Nucleus accumbens (tissue), 56 donors: ENCODE measurements at regions not wholly inside any gene's neighbourhood (a gene's known extent, or its start where the extent isn't known, plus 50 kb on each side); places are given as distances from the start of the nearest gene placed in this dataset.

ENCODE experiments used
- DNase-seq, 56 donors: peaks; one replicate each; lab custom pipeline; 2025; lab: John Stamatoyannopoulos, UW

DNA sequence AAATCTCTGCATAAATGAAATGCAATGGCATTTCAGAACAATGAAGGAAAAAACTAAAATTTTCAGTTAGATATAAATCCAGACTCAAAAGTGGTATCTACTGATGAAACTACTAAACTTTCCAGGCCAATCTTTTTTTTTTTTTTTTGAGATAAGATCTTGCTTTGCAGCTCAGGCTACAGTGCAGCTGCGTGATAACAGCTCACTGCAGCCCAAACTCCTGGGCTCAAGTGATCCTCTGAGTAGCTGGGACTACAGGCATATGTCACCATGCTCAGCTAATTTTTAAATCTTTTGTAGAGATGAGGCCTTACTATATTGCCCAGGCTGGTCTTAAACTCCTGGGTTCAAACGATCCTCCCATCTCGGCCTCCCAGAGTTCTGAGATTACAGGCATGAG is 1228.2 kb upstream of the ADGRL3 start:
- no peak for DNase-seq

DNA sequence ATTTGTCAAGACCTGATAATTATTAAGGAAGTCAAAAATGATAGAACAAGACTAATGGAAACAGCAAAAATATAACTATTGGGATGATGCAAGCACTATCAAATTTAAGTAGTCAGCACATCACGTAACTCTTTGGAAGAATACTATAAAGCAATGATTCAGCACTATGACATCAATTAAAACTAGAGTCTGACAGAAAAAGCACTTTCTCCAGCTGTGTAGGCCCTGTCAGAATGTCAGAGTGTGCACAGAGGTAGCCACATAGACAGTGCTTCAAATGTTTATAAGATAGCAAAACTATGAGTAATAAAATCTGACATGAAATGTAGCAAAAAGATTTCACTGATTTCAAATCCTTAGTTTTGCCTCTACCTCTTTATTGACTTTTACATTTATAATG is 1226.6 kb upstream of the ADGRL3 start:
- no peak for DNase-seq

DNA sequence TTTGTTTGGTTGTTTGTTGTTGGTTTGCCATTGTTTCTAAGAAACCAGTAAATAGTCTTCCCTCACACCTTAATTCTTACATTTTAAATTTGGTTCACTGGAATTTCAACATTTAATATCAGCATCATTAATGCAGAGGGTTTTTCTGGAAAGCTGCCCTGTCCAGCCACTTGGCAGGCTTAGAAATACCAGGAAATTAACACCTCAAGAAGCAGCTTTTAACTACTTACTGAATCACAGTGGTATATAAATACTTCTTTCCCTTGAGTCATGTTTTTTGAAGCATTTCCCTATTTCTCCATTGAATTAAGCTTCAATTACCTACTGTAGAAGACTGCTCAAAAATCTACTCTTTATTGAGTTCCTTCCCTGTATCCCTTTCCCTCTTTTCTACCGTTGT is 1221.1 kb upstream of the ADGRL3 start:
- DNase-seq, result no peak

DNA sequence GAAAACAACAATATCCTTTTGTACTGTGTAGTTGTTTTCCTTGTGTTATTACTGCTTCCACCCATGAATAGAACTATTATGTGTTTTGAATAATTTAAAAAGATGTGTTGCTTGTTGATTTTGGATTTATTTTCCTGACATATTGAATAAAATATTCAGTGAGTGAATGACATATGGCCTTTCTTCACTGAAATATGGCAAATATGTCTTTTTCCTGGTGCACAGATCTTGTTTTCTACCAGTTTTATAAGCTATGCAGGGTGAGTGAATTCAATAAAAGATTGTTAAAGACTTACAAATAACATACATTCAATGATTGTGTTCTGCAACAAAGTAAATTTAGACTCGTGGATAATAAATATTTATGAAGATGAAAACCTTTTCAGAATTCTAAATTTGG is 1216.3 kb upstream of the ADGRL3 start:
- no peak for DNase-seq

DNA sequence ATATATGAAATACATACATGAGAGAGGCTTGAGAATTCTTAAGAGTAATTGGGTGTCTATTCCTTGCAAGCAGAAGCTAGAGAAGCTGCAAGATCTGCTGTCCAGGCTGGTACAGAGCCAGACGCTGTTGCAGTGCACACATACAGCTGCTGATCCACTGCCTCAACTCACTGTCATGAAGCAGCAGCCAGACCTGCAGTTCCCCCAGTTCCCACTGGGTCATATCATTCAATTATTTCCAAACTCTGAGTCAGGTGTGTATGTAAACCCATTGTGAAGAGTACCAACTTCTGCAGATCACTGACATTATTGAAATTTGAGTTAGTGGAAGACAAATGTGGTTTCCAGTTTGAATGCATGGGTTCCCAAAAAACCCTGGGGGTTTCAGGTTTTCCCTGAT is 1212.8 kb upstream of the ADGRL3 start:
- no peak for DNase-seq

DNA sequence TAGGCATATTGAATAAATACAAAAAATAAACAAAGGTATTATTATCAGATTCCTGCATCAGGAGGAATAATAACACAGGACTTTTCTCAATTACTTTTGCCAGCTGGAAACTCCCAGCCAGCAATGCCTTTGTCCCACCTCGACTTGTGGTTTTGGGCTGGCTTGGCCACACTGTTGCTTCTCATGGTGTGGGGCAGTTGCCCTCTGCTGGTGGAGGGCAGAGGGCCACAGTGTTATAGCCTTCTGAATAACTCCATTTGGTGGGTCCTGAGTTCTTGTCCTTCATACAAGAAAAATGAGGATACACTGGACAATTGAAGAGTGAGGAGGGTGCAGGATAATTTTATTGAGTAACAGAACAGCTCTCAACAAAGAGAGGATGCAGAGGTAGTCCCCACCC is 1206.0 kb upstream of the ADGRL3 start:
- DNase-seq, result peak in 2 of 56 donors; percentile 1 to 3

DNA sequence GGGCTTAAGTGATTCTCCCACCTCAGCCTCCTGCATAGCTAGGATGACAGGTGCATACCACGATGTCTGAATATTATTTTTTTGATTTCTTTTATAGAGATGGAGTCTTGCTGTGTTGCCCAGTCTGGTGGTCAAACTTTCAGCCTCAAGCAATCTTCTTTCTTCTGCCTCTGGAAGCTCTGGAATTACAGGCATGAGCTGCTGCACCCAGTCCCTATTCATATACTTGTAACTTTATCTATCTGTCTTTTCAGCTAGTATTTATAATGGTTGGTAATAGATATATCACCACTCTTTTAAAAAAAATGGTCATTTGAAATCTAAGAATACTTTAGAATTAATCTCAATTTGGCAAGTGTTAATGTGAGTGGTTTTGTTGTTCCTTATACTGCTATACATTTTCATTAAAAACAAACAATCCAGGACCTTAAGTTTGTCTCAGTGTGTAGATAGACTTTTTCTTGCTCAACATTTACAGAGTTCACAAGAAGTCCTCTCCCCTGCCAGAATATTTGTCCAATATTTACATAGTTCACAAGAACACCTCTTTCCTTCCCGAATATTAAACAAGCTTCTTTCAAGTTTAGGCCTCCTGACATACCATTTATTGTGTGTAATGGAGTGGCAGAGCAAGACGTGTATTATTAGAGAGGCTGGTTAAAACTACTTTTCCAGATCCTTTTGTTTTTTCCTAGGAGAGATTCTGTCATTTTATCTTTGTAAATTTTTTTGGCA is 1197.4 kb upstream of the ADGRL3 start:
- no peak for DNase-seq

DNA sequence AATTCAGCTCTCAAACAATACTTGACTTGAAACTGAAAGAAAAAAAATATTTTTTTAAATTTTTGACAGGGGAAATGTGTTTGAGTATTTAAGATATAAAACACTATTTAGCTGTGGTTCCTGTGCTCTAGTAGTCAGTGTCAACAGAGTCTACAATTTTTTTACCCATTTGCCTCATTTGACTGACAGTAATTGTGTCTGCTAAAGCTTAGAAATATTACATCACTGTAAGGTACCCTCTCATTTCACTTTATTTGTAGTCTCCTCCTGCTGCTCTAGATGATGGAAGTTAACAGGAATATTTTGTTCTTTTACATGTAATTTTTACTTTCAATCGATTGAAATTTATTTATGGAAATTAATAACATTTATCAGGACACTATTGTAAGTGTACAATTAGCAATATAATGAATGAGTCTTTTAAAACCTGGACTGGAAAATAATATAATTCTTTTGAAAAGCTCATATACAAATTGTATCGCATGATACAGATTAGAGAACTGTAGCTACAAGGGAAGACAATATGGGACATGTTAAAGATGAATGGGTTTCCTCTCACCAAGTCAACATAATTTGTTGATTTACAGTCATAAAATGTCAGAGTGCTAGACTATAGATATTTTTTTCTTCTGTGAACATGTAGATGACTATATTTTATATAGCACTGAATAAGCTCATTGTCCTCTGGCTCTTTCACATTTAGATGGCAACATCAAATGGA is 1186.5 kb upstream of the ADGRL3 start:
- DNase-seq, result no peak

DNA sequence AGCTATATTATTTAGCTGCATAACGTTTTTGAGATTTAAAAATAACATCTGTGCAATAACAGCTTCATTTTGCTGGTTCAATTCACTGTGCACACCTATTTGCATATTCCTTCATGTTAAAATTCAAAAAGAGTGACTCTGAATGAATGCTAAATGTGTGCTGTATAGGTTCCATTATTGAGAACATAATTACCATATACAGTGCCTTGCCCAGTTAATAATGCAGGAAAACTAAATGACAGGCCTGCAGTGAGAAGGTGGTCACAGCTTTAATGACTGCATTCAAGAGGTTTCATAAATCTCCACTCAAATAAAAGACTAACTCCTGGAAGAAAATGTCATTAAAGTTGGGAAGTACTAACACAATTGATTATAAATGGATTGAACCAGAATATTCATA is 1183.2 kb upstream of the ADGRL3 start:
- DNase-seq, result no peak

DNA sequence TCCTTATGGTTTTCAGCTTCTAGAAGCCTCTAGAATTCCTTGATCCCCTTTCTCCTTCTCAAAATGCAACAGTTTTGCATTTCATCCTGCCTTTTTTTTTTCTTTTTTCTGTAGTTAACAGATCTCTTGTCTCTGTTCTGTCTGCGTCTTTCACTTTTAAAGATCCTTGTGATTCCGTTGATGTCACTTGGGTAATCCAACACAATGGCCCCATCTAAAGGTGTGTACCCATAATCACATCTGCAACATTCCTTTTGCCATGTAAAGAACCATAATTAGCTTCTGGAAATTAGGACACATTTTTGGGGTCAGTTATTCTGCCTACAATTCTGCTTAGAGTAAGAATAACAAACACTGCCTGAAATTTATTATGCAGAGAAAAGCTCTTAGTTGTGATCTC is 1180.9 kb upstream of the ADGRL3 start:
- no peak for DNase-seq

DNA sequence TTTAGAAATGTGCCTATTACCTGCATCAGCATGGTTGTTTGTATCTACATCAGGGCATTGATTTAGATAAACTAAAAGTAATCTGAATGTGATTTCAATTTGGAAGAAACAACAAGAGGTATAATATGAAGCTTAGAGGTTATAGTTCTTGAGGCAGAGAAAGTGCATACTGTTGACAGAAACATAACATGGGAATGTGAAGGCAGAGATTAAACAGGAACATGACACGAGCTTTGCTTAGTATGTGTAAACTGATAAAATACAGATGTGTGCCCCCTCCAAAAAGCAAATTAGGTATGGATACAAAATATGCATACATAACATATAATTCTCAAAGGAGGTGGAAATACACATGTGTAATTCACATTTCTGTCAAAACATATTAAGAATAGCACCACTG is 1180.2 kb upstream of the ADGRL3 start:
- DNase-seq, result no peak

DNA sequence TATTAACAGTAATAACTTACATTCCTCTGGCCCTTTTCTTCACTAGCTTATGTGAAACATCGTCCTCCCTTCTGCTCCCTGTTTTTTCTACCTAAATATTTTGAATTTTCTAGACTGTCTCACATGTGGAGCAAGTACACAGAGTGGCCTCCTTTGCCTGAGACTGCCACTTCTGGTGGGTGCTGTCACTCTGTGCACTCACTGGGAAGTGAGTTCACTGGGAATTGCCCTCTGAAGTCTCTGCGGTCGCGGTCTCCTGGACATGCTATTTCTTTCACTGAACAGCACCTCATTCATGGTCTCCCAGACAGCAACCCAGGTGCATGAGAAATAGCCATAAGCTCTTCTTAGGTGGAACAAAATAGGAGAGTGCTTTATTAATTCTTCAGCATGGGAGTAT is 1179.7 kb upstream of the ADGRL3 start:
- DNase-seq, result peak in 1 of 56 donors; percentile 2

DNA sequence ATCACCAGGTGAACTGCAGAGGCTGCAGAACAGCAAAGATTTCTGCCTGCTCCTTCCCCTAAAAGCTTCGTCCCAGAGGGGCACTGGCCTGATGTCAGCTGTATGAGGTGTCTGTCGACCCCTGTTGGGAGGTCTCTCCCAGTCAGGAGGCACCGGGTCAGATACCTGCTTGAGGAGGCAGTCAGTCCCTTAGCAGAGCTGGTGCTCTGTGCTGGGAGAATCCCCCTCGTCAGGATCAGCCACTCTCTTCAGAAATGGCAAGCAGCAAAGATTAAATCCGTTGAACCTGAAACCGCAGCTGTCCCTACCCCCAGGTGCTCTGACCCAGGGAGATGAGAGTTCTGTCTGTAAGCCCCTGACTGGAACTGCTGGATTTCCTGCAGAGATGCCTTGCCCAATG is 1166.3 kb upstream of the ADGRL3 start:
- DNase-seq, result no peak

DNA sequence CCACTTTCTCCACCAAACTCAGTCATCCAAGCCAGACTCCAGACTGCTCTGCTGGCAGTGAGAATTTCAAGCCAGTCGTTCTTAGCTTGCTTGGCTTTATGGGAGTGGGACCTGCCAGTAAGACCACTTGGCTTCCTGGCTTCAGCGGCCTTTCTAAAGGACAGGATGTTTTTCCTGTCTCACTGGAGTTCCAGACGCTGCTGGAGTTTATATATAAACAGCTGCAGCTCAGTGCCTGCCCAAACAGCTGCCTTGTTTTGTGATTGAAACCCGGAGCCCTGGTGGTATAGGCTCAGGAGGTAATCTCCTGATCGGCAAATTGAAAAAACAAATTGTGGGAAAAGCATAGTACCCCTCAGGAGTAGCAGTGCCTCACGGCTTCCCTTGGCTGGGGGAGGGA is 1165.8 kb upstream of the ADGRL3 start:
- no peak for DNase-seq

DNA sequence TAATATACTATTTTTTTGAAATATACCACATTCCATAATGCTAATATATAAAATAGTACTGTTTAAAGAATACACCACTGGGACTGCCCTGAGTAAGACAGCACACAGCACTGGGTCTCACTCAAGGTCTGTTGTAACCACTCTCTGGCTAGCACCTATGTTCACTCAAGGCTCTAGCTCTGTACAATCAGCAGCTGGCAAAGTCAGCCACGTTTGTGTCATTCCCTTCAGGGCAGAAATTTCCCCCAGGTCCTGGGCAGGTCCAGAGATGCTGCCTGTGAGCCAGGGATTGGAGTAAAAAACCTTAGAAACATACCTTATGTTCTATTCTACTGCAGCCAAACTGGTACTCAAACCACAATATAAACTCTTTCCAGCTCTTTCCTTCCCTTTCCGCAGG is 1160.2 kb upstream of the ADGRL3 start:
- no peak for DNase-seq

DNA sequence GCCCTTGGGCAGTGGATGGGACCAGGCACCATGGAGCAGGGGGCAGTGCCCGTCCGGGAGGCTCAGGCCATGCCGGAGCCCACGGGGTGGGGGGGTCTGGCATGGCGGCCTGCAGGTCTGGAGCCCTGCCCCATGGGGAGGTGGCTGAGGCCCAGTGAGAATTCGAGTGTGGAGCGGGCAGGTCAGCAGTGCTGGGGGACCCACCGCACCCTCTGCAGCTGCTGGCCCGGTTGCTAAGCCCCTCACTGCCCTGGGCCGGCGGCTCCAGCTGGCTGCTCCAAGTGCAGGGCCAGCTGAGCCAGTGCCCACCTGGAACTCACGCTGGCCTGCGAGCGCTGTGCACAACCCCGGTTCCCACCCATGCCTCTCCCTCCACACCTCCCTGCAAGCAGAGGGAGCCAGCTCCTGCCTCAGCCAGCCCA is 1157.9 kb upstream of the ADGRL3 start:
- DNase-seq, result no peak

DNA sequence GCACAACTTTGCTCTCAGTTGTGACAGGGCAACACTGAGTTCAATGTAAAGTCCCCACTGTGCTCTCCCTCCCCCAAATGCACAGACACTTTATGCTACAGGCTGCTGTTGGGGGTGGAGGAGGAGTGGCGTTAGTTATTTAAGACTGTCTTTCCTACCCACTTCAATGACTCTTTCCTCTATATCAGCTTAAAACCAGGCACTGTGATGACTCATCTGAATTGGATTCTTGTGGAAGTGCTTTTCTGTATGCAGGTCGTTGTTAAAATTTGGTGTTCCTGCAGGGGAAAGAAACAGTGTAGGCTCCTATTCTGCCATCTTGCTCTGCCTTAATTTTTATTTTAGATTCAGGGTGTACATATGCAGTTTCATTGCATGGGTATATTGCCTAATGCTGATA is 1157.2 kb upstream of the ADGRL3 start:
- DNase-seq, result no peak

DNA sequence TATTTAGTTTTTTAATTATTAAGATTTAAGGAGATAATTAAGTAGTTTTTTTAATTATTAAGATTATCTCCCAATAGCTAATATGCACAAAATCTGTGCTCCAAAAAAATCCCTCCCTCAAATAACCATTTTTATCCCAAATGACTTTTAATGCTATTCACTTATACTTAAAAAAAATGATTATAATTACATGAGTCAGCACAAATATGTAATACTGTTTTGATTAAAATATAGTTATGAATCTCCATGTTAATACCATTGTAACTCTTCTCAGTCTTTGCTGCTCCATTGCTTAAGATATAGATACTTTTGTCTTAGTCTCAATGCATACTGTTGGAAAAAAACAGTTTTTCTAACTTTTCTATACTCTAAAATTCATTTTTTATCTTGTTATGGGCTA is 1121.1 kb upstream of the ADGRL3 start:
- no peak for DNase-seq

DNA sequence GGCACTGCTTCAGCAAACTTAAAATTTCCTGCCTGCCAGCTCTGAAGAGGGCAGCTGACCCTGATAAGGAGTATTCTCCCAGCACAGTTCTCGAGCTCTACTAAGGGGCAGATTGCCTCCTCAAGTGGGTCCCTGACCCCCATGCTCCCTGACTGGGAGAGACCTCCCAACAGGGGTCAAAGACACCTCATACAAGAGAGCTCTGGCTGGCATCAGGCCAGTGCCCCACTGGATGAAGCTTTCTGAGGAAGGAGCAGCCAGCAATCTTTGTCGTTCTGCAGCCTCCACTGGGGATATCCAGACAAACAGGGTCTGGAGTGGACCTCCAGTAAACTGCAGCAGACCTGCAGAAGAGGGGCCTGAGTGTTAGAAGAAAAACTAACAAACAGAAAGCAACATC is 1118.3 kb upstream of the ADGRL3 start:
- DNase-seq, result no peak

DNA sequence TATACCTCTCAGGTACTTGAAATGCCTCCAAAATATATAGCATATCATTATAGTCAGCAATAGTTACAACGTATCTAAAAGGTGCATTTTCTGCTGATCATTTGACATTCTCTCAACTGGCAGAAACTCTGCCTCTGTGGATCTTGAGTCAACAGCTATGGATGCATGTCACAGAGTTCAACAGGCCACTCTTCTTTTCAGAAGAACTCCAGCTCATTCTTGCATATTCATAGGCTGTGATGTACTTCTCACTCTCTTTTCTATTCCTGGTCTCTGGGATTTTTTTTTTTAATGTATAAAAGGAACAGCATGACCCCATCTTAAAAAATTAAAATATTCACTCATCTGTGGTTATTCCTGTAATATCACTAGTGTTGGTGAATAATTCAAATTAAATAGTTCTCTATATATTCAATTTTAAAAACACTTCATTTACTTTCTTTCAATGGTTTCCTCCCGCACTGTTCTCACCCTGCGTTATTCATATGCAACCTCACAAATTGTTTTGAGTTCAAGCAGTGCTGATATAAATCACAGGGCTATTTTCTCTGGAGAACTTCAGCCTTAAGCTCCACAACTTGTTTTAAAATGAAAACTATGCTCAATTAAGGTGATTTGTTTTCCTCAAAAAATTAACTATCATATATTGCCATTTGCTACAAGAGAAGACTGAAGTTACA is 1111.2 kb upstream of the ADGRL3 start:
- no peak for DNase-seq

DNA sequence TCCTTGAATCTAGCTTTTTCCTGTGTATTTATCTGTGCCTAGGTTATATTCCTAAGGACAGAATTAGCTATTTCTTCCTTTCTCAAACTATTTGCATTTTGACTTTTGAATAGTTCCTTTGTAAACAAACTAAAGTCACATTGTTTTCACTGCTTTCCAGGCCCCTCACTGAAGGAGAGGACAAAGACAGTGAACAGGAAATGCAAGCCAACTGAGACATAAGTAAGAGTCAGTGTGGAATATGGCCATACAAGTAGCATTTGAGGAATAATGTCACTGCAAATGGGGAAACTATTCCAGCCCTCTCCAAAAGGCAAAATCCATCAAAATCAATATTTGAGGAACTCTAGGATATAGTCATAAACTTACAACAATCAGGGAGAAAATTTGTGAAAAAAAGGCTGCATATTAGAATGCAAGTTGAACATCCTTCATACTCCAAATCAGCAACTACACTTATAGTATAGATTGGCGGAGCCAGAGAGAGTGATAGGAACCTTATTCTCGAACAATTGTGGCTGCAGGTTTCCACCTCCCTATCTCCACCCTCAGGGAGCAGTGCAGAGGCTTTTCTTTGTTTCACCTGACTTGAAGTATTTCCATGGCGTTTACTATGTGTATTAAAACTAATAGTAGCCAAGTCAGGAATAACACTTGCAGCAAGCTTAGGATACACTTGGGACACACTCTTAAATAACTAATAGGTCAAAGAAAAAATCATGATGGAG is 1110.4 kb upstream of the ADGRL3 start:
- DNase-seq, result no peak
